Parathyroid adenoma (tissue), 2 donors: ENCODE measurements at regions not wholly inside any gene's neighbourhood (a gene's known extent, or its start where the extent isn't known, plus 50 kb on each side); places are given as distances from the start of the nearest gene placed in this dataset.

Experiments
- H2AFZ ChIP-seq: fragments of 300-600 bp; sonication (generic); one replicate; pipeline ENCODE4 v1.7.0; 2017; ENCODE audit warnings: antibody characterized with exemption, mild to moderate bottlenecking
- H3K27ac ChIP-seq: fragments of 300-600 bp; sonication (generic); one replicate; pipeline ENCODE4 v1.7.0; 2017
- H3K27me3 ChIP-seq: fragments of 300-600 bp; sonication (generic); one replicate; pipeline ENCODE4 v1.7.0; 2017; ENCODE audit warnings: low read length; ENCODE audit not compliant: control insufficient read depth, insufficient read depth
- H3K36me3 ChIP-seq: fragments of 300-600 bp; sonication (generic); one replicate; pipeline ENCODE4 v1.7.0; 2017; ENCODE audit warnings: low read length; ENCODE audit not compliant: control insufficient read depth, insufficient read depth
- H3K4me1 ChIP-seq: fragments of 300-600 bp; sonication (generic); one replicate; pipeline ENCODE4 v1.7.0; 2017; ENCODE audit warnings: control low read depth
- H3K4me2 ChIP-seq: fragments of 300-600 bp; sonication (generic); one replicate; pipeline ENCODE4 v1.7.0; 2017; ENCODE audit warnings: low read length
- H3K4me3 ChIP-seq: fragments of 300-600 bp; sonication (generic); one replicate; pipeline ENCODE4 v1.7.0; 2017; ENCODE audit warnings: low read depth, low read length
- H3K79me2 ChIP-seq: fragments of 300-600 bp; sonication (generic); one replicate; pipeline ENCODE4 v1.7.0; 2017; ENCODE audit warnings: control low read depth
- H3K9ac ChIP-seq: fragments of 300-600 bp; sonication (generic); one replicate; pipeline ENCODE4 v1.7.0; 2017; ENCODE audit warnings: mild to moderate bottlenecking
- H3K9me3 ChIP-seq: fragments of 300-600 bp; sonication (generic); one replicate; pipeline ENCODE4 v1.7.0; 2017; ENCODE audit warnings: low read length; ENCODE audit not compliant: control insufficient read depth
- CTCF ChIP-seq: fragments of 300-600 bp; sonication (generic); IDR thresholded peaks from one replicate; pipeline ENCODE4 v1.7.0; 2017; ENCODE audit warnings: antibody characterized with exemption, mild to moderate bottlenecking
- donor health status: primary hyperparathyroidism.

GRCh38 chr2:36238106-36238505 lies 117.5 kb upstream of the CRIM1 start:
- H3K27ac ChIP-seq = no peak overlapping the region
- H3K79me2 ChIP-seq = no peaks in the 10 kb centered on the region
- no peak overlapping the region for H3K4me3 ChIP-seq
- TF ChIP-seq CTCF = no peak
- no peak overlapping the region for H2AFZ ChIP-seq
- H3K4me2 ChIP-seq = no peak overlapping the region
- no peaks in the 10 kb centered on the region for H3K27me3 ChIP-seq
- no peak overlapping the region for H3K9ac ChIP-seq
- H3K36me3 ChIP-seq = no peaks in the 10 kb centered on the region
- no peaks in the 10 kb centered on the region for H3K9me3 ChIP-seq
- H3K4me1 ChIP-seq = no peaks in the 10 kb centered on the region

- Histone ChIP-seq H3K9ac (no peak overlapping the region), H3K4me1 (no peaks in the 10 kb centered on the region), H3K4me2 (no peak overlapping the region), H2AFZ (no peak overlapping the region), H3K27me3 (no peaks in the 10 kb centered on the region), H3K4me3 (no peak overlapping the region), H3K36me3 (no peaks in the 10 kb centered on the region), H3K9me3 (no peaks in the 10 kb centered on the region), H3K27ac (no peak overlapping the region), H3K79me2 (no peaks in the 10 kb centered on the region)
- TF ChIP-seq CTCF = no peak
Measured at GRCh38 chr2:36235882-36236281, 119.7 kb upstream of the CRIM1 start.

- Histone ChIP-seq H3K4me2 (no peak overlapping the region), H3K79me2 (no peaks in the 10 kb centered on the region), H3K9ac (no peak overlapping the region), H3K4me1 (no peaks in the 10 kb centered on the region), H3K4me3 (no peak overlapping the region), H3K9me3 (no peaks in the 10 kb centered on the region), H3K27ac (no peak overlapping the region), H3K27me3 (no peaks in the 10 kb centered on the region), H3K36me3 (no peaks in the 10 kb centered on the region), H2AFZ (no peak overlapping the region)
- TF ChIP-seq CTCF = no peak
Measured at GRCh38 chr2:36235426-36235825, 120.2 kb upstream of the CRIM1 start.

- no peak overlapping the region for H3K4me2 ChIP-seq
Measured at GRCh38 chr2:36223259-36223658, 132.3 kb upstream of the CRIM1 start.

More at GRCh38 chr2:36223259-36223658, 132.3 kb upstream of the CRIM1 start:
- Histone ChIP-seq H3K36me3 (no peaks in the 10 kb centered on the region), H3K9me3 (no peaks in the 10 kb centered on the region), H3K4me3 (no peak overlapping the region), H2AFZ (no peak overlapping the region), H3K27me3 (no peaks in the 10 kb centered on the region), H3K79me2 (no peaks in the 10 kb centered on the region), H3K27ac (no peak overlapping the region), H3K9ac (no peak overlapping the region), H3K4me1 (no peaks in the 10 kb centered on the region)
- TF ChIP-seq CTCF = no peak
